Spinal cord (tissue), 9 donors: ENCODE measurements at regions not wholly inside any gene's neighbourhood (a gene's known extent, or its start where the extent isn't known, plus 50 kb on each side); places are given as distances from the start of the nearest gene placed in this dataset.

Source experiments
- DNase-seq, 6 donors: peaks; one replicate each; pipeline versions ENCODE4 v3.0.0 to v3.0.0-alpha.2; 2013 to 2015; ENCODE audit warnings: low spot score in 6 of 6, low read depth in 4 of 6
- H3K27ac ChIP-seq: one replicate; pipeline ENCODE4 v1.5.1; 2013; ENCODE audit warnings: low read depth, low read length, control low read depth
- H3K27me3 ChIP-seq: one replicate; pipeline ENCODE4 v1.6.1; 2013; ENCODE audit warnings: low read length; ENCODE audit not compliant: control insufficient read depth, insufficient read depth
- H3K36me3 ChIP-seq: one replicate; pipeline ENCODE4 v1.6.1; 2013; ENCODE audit warnings: low read length; ENCODE audit not compliant: control insufficient read depth, insufficient read depth
- H3K4me1 ChIP-seq: one replicate; pipeline ENCODE4 v1.6.1; 2013; ENCODE audit warnings: low read length; ENCODE audit not compliant: control insufficient read depth, insufficient read depth
- H3K4me3 ChIP-seq: one replicate; pipeline ENCODE4 v1.5.1; 2013; ENCODE audit warnings: low read depth, low read length, control low read depth
- H3K9me3 ChIP-seq: one replicate; pipeline ENCODE4 v1.6.1; 2013; ENCODE audit warnings: low read length; ENCODE audit not compliant: control insufficient read depth, insufficient read depth
- WGBS: methylation state at CpG from one replicate; pipeline ENCODE4 v1.1.5; 2013; ENCODE audit warnings: missing lambda C conversion rate; ENCODE audit not compliant: insufficient coverage; 5-methylcytosine and 5-hydroxymethylcytosine counted together
- donor health status: healthy.

GRCh38 chr14:104423701-104424405 is 155.7 kb upstream of the C14orf180 start:
- DNase-seq: peak in 1 of 6 donors; percentile 29
- H3K4me3 ChIP-seq: no peak overlapping the region
- H3K4me1 ChIP-seq: peaks cover 52% of the 10 kb centered on the region
- H3K36me3 ChIP-seq: no peaks in the 10 kb centered on the region
- no peaks in the 10 kb centered on the region for H3K9me3 ChIP-seq
- no peak overlapping the region for H3K27ac ChIP-seq
- no peaks in the 10 kb centered on the region for H3K27me3 ChIP-seq
- 63% methylated on average over 17 of the region's 17 CpGs for WGBS

- H3K27me3 ChIP-seq: no peaks in the 10 kb centered on the region
- no peaks in the 10 kb centered on the region for H3K9me3 ChIP-seq
- H3K36me3 ChIP-seq: no peaks in the 10 kb centered on the region
- WGBS: 14% methylated on average over 24 of the region's 24 CpGs
- peaks cover 52% of the 10 kb centered on the region for H3K4me1 ChIP-seq
- no peak overlapping the region for H3K4me3 ChIP-seq
- H3K27ac ChIP-seq: no peak overlapping the region
- peak in 5 of 6 donors; percentile 36 to 93 (median 52) for DNase-seq
These were observed 155.0 kb upstream of the C14orf180 start for GRCh38 chr14:104424406-104425072.

- no peak for DNase-seq
- Histone ChIP-seq H3K27ac (no peak overlapping the region), H3K36me3 (no peaks in the 10 kb centered on the region), H3K27me3 (no peaks in the 10 kb centered on the region), H3K4me3 (no peak overlapping the region), H3K4me1 (peaks cover 52% of the 10 kb centered on the region), H3K9me3 (no peaks in the 10 kb centered on the region)
- 77% methylated on average over 16 of the region's 16 CpGs for WGBS
These were observed 154.3 kb upstream of the C14orf180 start for GRCh38 chr14:104425171-104425681.

GRCh38 chr14:104425763-104426646 is 153.6 kb upstream of the C14orf180 start:
- Histone ChIP-seq H3K27me3 (no peaks in the 10 kb centered on the region), H3K4me3 (no peak overlapping the region), H3K36me3 (no peaks in the 10 kb centered on the region), H3K9me3 (no peaks in the 10 kb centered on the region), H3K4me1 (peaks cover 49% of the 10 kb centered on the region), H3K27ac (no peak overlapping the region)
- 84% methylated on average over 18 of the region's 20 CpGs for WGBS
- no peak for DNase-seq

GRCh38 chr14:104427131-104427851 is 152.3 kb upstream of the C14orf180 start:
- Histone ChIP-seq H3K4me1 (peaks cover 37% of the 10 kb centered on the region), H3K27me3 (no peaks in the 10 kb centered on the region), H3K36me3 (no peaks in the 10 kb centered on the region), H3K27ac (no peak overlapping the region), H3K9me3 (no peaks in the 10 kb centered on the region), H3K4me3 (no peak overlapping the region)
- WGBS: 69% methylated on average over 20 of the region's 21 CpGs
- DNase-seq: no peak

- Histone ChIP-seq H3K27me3 (no peaks in the 10 kb centered on the region), H3K4me3 (no peak overlapping the region), H3K36me3 (no peaks in the 10 kb centered on the region), H3K4me1 (peaks cover 26% of the 10 kb centered on the region), H3K9me3 (no peaks in the 10 kb centered on the region), H3K27ac (no peak overlapping the region)
- DNase-seq: no peak
- 41% methylated on average over 10 of the region's 14 CpGs for WGBS
These were observed 151.2 kb upstream of the C14orf180 start for GRCh38 chr14:104428333-104428851.

GRCh38 chr14:104428860-104429259 is 150.7 kb upstream of the C14orf180 start:
- no peaks in the 10 kb centered on the region for H3K27me3 ChIP-seq
- H3K4me1 ChIP-seq: peaks cover 21% of the 10 kb centered on the region
- H3K27ac ChIP-seq: no peak overlapping the region
- H3K4me3 ChIP-seq: no peak overlapping the region
- no peak for DNase-seq
- no peaks in the 10 kb centered on the region for H3K9me3 ChIP-seq
- no peaks in the 10 kb centered on the region for H3K36me3 ChIP-seq
- 60% methylated on average over 9 of the region's 9 CpGs for WGBS

GRCh38 chr14:104429291-104429861 is 150.2 kb upstream of the C14orf180 start:
- peaks cover 16% of the 10 kb centered on the region for H3K4me1 ChIP-seq
- H3K36me3 ChIP-seq: no peaks in the 10 kb centered on the region
- no peak overlapping the region for H3K27ac ChIP-seq
- no peaks in the 10 kb centered on the region for H3K9me3 ChIP-seq
- H3K27me3 ChIP-seq: no peaks in the 10 kb centered on the region
- no peak for DNase-seq
- H3K4me3 ChIP-seq: no peak overlapping the region
- 88% methylated on average over 25 of the region's 30 CpGs for WGBS
